Fibroblast of the aortic adventitia (primary cell): ENCODE measurements at regions not wholly inside any gene's neighbourhood (a gene's known extent, or its start where the extent isn't known, plus 50 kb on each side); places are given as distances from the start of the nearest gene placed in this dataset.
"Not testable (repeated sequence)": the region's sequence is repeated elsewhere in the genome, so short reads cannot be mapped to it uniquely, and the experiment has no call there.

Experiments used
- DNase-seq: peaks from one replicate; pipeline ENCODE4 v3.0.0-alpha.2; 2010; ENCODE audit warnings: low read depth
- H3K4me3 ChIP-seq: 2 replicates; pipeline ENCODE4 v1.5.1; 2011; ENCODE audit warnings: low read depth, mild to moderate bottlenecking, control low read depth, low read length, moderate library complexity
- CTCF ChIP-seq: IDR thresholded peaks from 2 replicates; pipeline ENCODE4 v1.5.1; 2011; ENCODE audit warnings: mild to moderate bottlenecking, low read length, control low read depth, inconsistent platforms; ENCODE audit not compliant: insufficient read depth

- no peak overlapping the region for H3K4me3 ChIP-seq
- no peak for TF ChIP-seq CTCF
- DNase-seq, result no peak
Observed at GRCh38 chr5:154702477-154702876, 52.7 kb upstream of the LARP1 start.

- H3K4me3 ChIP-seq, DNase-seq: not testable (repeated sequence)
Observed at GRCh38 chr5:154701725-154702124, 53.5 kb upstream of the LARP1 start.

- no peak overlapping the region for H3K4me3 ChIP-seq
- no peak for TF ChIP-seq CTCF
- no peak for DNase-seq
Observed at GRCh38 chr5:154701181-154701580, 54.0 kb upstream of the LARP1 start.

GRCh38 chr5:154700289-154700928 is 54.8 kb upstream of the LARP1 start:
- not testable (repeated sequence) for H3K4me3 ChIP-seq, DNase-seq

- TF ChIP-seq CTCF, result no peak
- DNase-seq, result no peak
- no peak overlapping the region for H3K4me3 ChIP-seq
Observed at GRCh38 chr5:154698763-154699162, 56.4 kb upstream of the LARP1 start.

GRCh38 chr5:154697371-154697770 is 57.8 kb upstream of the LARP1 start:
- no peak overlapping the region for H3K4me3 ChIP-seq
- TF ChIP-seq CTCF, result no peak
- no peak for DNase-seq

- no peak for DNase-seq
- no peak for TF ChIP-seq CTCF
- H3K4me3 ChIP-seq, result no peak overlapping the region
Observed at GRCh38 chr5:154696891-154697290, 58.3 kb upstream of the LARP1 start.

GRCh38 chr5:154694159-154694558 is 61.0 kb upstream of the LARP1 start:
- H3K4me3 ChIP-seq, result no peak overlapping the region
- TF ChIP-seq CTCF, result no peak
- DNase-seq, result no peak
